Hepatic stellate cell (primary cell): ENCODE measurements at regions not wholly inside any gene's neighbourhood (a gene's known extent, or its start where the extent isn't known, plus 50 kb on each side); places are given as distances from the start of the nearest gene placed in this dataset.

ENCODE experiments used
- DNase-seq: peaks from one replicate; pipeline ENCODE4 v3.0.0; 2011; ENCODE audit warnings: low spot score

DNA sequence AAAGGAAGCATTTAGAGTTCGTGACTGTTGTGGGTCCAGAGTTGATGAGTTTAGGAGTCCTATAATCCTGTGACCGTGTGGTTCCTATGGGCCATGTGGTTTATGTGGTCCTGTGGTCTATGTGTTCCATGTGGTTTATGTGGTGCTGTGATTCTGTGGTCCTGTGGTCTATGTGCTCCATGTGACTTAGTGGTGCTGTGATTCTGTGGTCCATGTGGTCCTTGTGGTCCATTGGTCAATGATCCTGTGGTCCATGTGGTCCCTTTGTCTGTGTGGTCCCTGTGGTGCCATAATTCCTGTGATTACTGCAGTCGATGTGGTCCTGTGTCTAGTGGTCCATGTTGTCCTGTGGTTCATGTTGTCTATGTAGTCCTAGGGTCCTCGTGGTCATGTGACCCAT lies 167.3 kb downstream of the TMEM18 start:
- DNase-seq: no peak

GRCh38 chr2:508121-508520 lies 169.1 kb downstream of the TMEM18 start:
- DNase-seq: no peak

DNA sequence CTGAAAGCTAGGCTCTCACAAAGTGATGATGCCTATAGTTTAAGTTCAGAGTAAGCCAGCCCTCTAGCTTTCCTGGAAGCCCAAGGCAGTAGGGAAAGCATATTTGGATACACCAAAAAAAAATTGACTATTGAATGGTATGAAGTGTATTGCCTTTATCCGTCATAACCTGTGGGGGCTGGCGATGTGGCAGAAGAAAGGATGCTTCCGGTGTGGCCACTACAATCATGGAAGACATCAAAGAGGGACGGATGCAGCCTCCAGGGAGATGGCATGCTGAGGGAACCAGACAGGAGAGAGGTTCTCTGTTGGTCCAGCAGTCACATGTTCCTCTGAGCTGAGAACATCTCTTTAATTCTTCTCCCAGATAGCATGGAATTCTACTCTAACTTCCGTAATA lies 170.3 kb downstream of the TMEM18 start:
- DNase-seq: no peak

DNA sequence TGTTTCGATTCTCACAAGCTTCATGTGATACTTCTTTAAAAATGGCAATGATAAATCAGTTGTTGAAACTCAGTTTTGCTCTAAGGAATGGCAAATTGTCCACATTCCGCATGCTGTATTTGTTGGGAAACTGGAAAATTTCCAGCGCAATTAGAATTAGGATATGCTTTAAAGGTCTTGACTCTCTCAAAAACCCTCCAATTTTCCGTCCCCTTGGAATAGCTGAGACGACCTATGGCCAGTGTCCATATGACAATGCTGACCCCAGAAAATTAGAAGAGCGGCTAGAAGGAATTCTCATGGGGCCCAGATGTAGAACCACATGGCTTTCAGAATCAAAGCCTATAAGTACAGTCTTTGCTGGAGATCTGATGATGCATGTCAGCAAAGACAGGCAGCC lies 170.8 kb downstream of the TMEM18 start:
- no peak for DNase-seq

- DNase-seq: no peak
These were observed 171.3 kb downstream of the TMEM18 start for GRCh38 chr2:505941-506340.

- no peak for DNase-seq
These were observed 173.8 kb downstream of the TMEM18 start for GRCh38 chr2:503288-503999.

DNA sequence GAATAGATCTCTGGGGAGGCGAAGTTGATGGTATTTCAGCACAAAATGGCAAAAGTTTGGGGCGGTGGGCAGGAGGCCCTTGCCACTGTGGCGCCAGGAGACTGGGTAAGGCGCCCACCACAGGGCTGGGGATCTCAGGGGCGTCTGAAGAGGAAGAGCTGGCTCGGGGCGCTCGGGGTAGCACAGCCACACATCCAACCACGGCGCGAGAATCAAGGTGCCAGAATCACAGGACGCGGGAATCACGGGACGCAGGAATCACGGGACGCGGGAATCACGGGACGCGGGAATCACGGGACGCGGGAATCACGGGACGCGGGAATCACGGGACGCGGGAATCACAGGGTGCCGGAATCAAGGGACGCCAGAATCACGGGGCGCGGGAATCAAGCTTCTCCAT lies 174.4 kb downstream of the TMEM18 start:
- DNase-seq: no peak

GRCh38 chr2:501667-502066 lies 175.5 kb downstream of the TMEM18 start:
- no peak for DNase-seq

DNA sequence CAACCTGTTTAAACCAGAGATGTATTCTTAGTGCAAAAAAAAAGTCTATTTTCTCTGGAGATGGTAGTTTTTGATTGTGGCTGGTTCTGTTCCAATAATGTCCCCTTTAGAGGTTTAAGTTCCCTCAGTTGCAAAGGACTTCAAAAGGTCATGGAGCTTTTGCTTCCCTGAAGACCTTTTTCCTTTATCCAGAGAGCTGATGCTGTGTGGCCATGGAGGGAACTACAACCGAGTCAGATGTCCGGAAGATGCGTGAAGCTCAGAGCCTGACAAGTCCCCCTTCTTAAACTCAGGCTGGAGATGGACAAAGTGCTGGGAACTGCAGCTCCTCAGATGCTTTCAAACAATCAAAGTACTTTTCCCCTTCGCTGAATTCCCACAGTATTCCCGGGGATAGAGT lies 176.1 kb downstream of the TMEM18 start:
- DNase-seq: no peak

GRCh38 chr2:499726-500125 lies 177.5 kb downstream of the TMEM18 start:
- DNase-seq: no peak

DNA sequence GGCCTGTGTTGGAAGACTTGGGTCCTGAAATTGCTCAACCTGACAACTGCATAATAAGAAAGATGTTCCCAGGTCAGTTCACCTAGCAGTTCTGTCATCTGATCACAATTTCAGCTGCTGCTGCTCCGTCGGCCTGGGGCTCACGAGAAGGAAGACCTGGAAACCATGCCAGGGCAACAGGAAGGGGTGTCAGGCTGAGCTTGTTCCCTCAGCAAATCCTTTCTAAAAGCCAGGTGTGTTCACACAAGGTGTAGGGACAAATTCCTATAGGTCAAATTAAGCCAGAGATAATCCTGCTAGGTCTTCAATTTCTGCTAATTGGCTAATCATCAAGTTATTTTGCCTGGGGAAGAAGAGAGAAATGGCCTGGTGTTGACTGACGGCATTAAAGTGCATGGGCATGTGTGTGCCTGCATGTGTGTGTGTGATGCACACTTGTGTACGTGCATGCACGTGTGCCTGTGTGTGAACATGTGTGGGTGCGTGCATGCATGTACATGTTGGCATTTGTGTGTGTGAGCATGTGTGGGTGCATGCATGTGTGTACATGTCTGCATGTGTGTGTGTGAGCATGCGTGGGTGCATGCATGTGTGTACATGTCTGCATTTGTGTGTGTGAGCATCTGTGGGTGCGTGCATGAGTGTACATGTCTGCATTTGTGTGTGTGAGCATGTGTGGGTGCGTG lies 178.6 kb downstream of the TMEM18 start:
- DNase-seq: no peak

DNA sequence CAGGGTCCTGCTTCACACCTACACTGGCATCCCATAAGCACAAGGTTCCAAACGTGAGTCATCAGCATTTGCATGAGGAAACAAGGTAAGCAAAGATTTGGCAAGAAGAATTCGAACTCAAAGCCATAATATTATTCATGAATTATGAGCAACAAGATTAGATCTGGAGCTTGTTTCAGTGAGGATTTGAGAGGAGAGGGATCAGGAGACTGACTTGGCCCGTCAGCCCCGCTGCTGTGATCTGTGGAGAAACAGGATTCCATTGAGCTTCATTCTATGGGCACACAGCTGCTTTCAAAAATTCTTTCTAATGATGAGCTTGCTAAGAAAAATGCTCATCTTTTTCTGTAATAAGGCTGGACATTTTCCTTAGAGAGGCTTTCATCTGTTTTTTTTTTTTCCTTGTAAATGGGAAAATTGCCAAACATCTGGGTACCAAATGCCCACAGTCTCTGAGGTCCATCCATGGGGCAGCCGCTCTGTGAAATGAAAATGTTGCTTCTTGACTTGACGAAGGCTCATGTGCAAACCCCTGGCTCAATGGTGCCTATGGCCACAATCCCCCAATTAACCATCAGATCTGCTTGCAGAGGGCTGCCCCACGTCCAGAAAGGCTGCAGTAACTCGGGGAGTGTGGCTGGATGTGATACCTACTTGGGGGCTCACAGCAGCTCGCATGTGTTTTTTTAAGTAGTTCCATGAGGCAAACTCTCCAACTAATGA lies 179.3 kb downstream of the TMEM18 start:
- DNase-seq: no peak

- no peak for DNase-seq
These were observed 180.5 kb downstream of the TMEM18 start for GRCh38 chr2:496729-497128.

DNA sequence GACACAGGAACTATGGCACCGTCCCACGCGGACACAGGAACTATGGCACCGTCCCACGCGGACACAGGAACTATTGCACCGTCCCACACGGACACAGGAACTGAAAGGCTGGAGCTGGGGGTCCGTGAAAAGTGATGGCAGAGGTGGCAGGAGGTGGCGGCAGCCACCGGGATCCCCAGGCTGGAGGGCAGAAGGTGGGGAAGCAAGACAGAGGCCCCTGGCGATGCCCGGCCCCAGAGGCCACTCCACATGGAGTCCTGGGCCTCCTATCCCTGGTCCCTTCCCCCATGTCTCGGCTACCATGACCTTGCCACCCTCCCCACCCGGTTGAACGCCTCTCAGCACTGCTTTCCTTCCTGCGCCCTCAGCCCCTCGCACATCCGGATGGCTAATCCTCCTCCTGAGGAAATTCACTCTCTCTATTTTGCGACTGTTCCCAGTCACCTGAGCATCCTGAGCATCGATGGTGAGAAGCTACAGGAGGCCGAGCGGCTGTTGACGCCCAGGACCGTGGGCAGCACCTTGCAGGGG lies 181.4 kb downstream of the TMEM18 start:
- DNase-seq: no peak

GRCh38 chr2:494853-495252 lies 182.4 kb downstream of the TMEM18 start:
- DNase-seq: no peak

- no peak for DNase-seq
These were observed 184.0 kb downstream of the TMEM18 start for GRCh38 chr2:493228-493627.

DNA sequence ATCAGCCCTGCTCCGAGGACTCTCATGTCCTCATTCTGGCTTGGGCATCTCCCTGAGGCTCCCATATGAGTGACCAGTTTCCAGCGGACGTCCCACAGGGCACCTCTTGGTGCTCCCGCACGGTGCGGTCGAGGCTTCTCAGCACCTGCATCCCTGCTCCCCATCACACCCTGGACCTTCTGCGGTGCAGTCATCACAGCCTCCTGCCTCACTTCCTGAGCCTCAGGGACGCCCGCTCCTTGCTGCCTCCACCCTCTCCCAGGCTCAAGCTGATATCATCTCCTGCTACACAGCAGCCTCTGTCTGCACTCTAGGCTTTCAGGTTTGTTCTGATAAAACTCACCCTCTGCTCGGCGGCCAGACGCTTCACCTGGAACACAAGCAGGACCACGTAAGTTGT lies 185.0 kb downstream of the TMEM18 start:
- no peak for DNase-seq

DNA sequence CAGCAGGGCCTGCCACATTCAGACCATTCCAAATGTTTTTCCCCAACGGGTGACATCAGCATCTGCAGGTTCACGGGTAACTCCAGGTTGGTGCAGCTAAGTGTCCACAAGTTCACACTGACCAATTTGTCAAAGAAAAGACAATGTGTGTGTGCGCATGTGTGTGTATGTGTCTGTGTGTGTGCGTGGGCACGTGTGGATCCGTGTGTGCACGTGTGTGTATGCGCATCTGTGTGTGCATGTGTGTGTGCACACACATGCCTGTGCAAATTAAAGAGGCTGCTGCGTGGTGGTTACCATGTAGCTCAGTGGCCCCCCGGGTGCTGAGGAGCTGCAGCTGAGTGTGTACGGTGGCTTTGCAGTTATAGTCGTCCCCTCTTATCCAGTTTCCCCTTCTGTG lies 187.4 kb downstream of the TMEM18 start:
- no peak for DNase-seq

GRCh38 chr2:489084-489483 lies 188.1 kb downstream of the TMEM18 start:
- no peak for DNase-seq

DNA sequence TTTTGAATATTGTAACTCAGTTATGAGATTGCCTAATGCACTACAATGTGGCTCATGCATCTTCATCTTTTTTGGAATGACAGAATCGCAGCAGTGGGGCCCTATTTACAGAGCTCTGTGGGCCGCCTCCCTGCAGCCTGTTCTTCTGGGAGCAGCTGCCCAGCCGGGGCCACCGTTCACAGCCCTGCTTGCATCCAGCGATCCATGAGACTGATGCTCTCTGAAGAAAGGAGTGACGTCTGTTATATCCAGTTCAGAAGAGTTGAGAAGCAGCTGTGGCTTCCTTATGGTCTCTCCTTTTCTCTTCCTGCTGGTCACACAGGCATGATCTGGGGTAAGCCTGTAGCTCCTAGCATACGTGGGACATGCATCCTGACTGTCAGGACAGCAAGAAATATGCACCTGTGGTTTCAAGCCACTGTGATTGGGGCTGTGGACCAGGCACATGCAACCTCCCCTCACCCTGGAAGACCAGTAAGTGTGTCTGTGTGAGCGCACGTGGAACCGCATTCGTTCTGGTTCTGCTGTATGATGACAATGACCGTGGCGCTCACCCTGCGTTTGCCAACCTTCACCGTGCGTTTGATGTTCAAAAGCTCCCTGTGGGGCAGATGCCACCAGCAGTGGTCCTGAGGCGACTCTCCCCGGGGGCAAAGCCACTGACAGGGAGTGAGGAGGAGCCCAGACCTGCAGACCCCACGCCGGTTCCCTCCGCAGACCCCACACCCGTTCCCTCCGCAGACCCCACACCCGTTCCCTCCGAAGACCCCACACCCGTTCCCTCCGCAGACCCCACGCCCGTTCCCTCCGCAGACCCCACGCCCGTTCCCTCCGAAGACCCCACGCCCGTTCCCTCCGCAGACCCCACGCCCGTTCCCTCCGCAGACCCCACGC lies 189.8 kb downstream of the TMEM18 start:
- no peak for DNase-seq

DNA sequence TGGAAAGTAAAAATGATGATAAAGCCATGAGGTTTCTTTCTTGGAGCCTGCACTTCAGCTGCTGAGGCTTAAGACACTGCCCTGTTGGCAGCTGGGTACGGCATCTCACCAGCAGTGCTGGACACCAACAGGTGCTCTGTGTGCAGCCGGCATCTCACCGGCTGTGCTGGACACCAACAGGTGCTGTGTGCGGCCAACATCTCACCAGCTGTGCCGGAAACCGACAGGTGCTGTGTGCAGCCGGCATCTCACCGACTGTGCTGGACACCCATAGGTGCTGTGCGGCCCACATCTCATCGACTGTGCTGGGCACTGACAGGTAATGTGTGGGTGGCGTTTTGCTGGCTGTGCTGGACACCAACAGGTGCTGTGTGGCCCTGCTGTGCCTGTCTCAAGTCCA lies 190.8 kb downstream of the TMEM18 start:
- DNase-seq: no peak

DNA sequence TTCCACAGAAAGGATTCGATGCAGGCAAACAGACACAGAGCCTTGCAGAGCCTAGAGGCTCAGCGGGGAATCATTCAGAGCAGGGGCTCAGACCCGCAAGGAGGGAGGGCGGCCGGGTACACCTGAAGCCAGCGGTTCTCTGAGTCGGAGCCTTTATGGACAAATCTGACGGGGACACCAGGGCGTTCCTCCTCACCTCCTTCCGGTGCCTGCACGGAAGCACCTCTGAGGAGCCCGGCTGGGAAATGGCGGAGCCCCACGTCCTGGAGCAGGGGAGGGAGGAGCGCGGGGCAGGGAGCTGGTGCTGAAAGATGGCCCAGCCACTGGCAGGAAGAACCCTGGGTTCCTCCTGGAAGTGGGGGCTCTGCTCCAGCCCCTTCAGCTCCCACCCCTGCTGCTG lies 193.5 kb upstream of the ALKAL2 start:
- no peak for DNase-seq
